ENCODE measurements at regions not wholly inside any gene's neighbourhood (a gene's known extent, or its start where the extent isn't known, plus 50 kb on each side); places are given as distances from the start of the nearest gene placed in this dataset.

DNA sequence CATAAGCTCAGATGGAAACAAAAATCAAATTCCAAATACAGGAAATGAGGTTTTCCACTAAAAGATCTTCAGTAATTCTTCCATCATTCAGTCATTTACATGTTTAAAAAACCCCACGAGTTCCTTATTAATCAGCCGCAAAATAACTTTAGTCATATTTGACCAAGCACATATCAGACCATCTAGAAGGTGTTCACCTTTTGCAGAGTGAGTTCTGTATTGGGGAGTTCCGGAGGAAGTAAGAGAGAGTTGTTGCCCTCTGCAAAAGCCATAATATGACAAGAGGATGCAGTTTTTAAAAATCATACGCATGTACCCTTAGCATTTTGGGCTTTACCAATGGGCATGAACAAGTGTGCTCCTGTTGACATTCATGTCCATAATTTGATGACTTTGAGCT, 61.6 kb downstream of the CCR1 start:
- no peak for DNase-seq

DNA sequence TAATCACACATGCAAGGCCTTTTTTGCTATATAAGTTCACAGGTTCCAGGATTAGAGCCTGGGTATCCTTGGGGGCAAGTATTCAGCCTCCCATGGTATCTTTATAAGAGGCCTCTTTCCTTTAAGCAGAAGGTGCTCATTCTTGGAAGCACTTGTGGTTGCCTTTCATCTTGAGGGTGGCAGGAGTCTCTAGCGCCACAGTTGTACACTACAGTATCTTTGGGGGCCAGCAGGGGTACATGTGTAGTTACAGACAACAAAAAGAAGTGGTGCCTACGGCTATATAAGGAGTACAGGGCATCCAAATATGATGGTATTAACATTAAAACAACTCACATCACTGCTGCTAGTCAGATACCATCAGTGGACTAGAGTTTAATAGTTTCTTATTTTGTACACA, 62.1 kb downstream of the CCR1 start:
- DNase-seq: no peak

DNA sequence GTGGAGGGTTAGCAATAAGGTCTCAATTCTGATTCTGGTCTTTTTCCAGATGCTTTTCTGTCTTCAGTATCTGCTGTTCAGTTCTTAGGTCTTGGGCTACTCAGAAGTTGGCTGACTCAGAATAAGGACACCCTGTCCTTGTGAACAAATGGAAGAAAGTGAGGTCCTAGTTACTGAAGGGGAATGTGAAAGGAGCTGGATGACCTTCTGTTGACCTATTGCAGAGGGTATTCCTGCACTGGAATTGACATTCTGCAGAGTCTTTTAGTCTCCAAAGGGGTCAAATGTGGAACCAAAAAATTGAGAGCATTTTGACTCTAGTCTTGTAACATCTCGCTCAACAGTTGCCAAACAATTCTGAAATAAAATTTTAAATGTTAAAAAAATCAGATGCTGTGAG, 63.0 kb downstream of the CCR1 start:
- DNase-seq: no peak

DNA sequence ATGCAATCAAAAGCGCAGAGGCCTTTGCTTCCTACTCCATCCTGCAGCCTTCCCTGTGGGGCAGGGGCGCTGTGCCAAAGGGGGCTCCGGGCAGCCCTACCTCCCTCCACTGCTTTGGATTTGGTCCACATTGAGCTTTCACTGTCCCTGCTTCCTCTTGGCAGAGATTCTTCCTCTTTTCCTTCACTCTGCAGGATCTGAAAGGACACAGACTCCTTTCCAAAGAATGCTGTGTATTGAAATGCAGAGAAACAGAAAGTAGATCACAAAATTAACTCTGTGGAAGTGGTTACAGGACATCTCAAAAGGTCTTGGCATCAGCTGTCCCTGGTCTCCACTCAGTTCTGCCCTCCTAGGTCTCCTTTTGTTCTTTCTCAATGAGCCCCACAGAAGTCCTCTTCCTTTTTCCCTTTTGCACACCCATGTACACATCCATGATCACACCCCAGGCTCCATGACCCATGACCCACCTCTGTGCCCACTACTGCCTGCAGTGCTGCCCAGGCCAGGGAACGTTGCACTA, 64.1 kb downstream of the CCR1 start:
- no peak for DNase-seq

DNA sequence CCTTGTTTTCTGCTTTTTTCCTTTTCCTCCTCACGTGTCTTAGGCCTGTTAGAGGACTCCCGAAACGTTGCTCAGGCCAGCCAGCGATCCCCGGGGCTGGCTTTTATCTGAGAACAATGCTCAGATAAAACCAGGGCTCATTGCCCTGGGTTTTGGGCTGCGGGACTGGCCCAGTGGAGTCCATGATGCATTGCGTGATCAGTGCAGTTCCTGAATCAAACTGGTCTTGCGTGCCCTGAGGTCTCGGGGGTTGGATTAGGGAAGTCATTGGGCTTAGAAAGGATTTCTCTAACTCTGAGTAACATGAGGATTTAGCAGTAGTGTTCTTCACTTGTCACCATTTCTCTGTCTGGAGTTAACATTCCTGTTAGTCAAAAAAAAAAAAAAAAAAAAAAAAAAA, 66.3 kb downstream of the CCR1 start:
- DNase-seq: no peak

DNA sequence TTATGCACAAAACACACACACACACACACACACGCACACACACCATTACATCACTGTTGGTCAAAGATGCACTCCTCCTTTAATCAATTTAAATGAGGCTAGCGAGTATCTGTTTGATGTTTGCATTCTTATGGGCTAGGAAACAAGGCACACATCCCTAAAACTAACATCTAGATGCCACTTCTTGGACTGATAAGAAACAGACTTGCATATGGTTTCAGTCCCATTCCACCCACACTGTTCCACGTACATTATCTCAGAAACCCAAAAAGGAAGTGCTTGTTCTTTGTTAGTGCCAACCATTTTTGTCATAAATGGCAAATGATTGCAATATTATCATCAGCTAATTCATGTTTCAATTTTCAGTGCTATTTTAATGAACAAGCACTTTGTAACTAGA, 69.5 kb downstream of the CCR1 start:
- no peak for DNase-seq

DNA sequence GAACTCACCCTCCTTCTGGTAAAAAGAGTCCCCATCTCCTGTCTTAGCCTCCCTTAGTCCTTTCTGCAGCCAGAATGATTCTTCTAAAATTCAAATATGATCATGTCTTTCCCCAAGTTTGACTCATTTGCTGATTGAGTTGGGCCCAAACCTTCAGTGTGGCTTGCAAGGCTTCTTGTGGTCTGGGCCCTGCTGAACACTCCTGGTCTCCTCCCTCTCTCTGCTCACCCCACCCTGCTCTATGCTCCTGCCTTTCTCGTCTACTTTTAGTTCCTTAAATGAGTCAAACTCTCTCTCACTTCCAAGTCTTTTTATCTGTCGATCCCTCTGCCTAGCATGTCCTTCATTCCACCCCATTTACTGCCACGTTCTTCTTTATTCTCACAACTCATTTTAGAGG, 72.6 kb downstream of the CCR1 start:
- no peak for DNase-seq

DNA sequence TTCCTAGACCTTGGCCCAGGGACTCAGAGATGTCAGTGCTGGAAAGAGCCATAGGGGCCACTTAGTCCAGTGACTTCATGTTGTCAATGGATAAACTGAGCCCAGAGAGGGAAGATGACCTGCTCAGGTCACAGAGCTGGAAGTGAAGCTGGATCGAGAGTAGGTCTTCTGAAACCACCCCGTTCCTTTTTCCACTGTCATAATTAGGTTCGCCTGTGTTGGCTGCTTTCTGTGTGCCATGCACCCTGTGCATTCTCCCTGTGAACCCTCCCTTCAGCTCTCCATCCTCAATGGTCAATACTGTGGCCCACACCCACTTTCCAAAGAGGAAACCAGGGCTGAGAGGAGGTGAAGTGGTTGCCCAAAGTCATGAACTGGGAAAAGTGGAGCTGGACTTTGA, 74.8 kb downstream of the CCR1 start:
- DNase-seq: no peak

DNA sequence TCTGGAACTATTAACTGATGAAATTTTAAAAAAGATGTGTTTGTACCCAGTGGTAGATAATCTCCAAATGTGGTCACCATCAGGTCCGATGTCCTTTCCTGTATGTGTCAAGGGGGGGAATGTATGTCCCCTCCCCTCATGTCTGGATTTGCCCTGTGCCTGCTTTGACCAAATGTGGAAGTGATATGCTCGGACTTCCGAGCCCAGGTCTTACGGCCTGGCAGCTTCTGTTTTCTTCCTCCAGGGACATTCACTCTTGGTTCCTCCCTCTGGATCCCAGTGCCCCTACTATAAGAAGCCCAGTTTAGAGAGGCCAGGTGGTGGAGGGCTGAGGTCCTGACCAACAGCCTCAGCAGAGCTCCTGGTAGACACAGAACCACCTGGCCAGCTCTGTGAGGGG, 75.5 kb downstream of the CCR1 start:
- no peak for DNase-seq

DNA sequence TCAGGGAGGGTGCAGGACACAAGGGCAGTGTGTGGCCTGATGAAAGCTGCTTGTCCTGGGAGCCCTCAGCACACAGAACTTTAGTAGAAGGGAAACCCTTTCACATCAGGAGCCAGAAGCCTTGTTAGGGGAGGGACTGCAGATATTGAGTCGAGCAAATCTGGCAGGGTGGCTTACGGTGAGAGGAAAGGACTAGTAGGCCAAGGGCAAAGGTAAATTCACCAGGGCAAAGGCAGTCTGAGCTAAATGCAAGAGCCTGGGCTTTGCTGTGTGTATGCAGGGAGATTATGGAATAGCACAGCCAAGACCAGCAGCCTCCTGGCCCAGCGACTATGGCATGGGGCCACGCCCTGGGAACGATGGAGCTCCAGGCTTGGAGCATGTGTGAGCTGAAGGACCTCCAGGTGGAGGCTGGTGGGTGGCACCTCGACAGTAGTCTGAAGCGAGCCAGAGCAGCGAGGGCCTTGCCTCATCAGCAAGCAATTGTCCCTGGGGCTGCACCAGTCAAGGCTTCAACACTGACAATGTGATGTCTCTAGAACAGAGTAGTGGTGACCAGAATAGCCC, 76.1 kb downstream of the CCR1 start:
- DNase-seq: no peak

DNA sequence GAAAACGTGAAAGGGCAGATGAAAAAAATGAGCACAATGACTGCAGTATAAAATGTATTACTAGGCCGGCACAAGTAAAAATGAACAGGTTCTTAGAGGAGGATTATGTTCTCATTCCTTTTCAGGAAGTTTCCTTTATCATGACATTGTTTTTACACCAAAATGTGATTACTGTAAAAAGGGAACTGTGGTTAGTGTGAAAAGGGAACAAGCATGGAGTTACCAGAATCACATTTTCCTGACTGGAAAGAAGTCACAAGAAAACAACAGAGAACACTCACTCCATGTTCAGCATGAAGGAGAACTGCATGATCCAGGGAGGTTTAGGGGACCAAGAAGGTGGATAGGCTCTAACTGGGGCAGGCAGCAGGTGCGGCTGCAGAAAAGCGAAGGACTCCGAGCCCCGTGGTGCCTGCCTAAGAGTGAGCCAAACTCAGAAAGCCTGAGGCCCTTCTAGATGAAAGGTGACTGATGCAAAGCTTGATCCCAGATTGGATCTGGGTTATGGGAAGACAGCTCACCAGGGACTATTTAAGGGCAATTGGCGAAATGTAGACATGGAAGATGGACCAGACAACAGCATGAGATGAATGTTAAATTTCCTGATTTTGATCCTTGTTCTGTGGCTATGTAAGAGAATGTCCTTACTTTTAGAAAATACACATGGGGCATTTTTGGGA, 77.3 kb downstream of the CCR1 start:
- DNase-seq: no peak

DNA sequence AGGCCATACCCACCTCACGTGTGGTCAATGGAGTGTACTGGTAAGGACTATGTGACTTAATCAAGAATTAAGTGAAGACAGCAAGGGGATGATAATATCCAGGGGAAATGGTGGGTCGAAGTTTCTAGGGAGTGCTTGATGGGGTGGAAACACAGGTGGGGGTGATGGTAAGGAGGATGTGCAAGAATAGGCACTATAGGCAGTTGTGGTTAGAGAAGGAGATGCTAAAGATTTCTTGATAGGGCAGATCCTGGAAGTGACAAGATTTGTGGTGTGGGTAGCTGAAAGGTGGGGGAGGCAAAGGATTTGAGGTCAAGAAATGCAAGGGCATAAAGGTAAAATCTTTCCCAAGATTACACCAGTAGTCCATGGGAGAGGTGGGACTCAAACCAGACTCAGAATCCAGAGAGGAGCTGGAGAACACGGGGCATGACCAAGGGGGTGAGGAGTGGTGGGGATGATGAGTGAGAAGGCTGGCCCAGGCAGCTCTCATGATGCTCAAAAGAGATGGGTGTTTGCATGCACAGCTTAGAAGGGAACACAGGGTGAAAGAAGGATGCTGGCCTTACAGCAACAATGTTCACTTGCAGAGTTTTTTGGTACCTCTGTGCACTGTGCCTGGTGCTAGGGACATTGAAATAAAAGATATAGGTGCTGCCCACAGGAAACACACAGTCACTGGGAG, 78.4 kb downstream of the CCR1 start:
- DNase-seq: no peak

DNA sequence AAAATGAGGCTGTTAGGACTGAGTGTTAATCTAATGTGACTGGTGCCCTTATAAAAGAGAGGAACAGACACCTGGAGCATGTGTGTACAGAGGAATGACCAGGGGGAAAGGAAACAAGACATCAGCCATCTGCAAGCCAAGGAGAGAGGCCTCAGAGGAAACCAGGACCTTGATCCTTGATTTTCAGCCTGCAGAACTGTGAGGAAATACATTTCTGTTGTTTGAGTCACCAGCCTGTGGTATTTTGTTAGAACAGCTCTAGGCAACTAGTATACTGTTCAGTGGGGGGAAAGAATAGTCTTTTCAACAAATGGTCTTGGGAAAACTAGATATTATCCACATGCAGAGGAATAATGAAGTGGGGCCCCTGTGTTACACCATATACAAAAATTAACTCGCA, 80.6 kb downstream of the CCR1 start:
- DNase-seq: no peak

DNA sequence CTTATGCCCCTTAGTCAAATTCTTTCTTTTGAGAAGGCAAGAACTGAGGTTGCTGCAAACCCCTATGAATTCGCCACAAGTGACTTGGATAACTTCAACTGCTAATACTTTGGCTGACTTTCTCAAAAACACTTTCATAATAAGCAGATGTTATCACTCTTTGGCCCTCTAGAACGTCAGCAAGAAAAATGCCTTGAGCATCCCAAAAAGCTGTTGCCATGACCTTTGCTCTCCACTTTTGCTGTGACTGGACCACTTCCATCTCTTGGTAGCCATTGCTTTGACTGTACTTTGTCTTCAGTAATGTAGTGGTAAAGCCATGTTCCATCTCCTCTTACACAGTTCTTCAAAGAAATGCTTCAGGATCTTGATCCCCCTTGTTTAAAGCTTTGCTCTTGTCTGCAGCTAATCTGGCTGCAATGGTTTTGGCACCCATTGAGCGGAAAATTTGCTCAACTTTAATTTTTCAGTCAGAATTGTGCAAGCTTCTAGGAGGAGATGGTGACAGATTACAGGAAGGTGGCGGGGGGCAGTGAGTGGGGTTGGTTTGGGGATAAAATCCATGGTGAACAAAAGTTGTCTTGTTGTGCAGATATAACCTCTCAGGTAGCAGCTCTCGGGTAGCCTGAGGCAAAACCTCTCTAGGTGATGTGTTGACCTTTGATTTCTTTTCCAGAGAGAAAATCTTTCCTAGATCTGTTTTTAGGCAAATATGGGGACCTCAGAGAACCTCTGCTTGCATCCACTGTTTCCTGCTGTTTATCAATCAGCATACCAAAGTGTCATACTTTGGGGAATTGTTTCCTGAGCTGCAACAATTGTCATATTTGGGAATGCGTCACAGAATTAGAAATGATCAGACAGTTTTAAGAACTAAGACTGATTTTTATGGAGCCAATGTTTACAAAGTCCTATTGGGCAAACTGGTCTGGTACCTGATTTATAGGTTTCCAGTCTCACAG, 83.6 kb downstream of the CCR1 start:
- no peak for DNase-seq

DNA sequence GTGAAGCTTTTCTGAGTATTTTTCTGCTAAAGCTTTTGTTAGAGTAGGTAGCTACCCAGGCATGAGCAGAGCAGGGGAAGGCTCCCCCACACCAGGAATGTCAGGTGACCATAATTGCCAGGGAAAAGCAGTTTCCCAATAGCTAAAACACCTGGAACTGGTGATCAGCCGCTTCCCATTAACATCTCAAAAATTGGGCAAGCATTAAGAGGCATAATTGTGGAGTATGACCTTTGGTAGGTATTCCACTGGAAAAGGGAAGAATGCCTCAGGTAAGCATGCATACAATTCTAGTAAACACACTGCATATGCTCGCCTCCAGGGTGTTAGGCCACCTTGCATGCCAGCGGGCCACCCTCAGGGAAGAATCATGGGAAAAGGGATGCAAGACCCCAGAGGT, 84.5 kb downstream of the CCR1 start:
- DNase-seq: no peak

DNA sequence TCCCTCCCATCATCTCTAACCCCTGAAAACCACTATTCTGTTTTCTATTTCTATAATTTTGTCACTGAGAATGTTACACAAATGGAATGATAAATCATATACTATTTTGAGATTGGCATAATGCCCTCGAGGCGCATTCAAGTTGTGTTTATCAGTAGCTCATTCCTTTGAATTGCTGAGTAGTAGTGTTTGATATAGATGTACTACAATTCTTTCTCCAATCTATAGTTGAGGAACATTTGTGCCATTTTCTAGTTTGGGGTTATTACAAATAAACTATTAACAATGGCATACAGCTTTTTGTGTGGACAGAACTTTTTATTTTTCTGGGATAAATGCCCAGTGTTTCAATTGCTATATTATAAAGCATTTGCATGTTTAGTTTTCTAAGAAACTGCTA, 86.0 kb downstream of the CCR1 start:
- no peak for DNase-seq

DNA sequence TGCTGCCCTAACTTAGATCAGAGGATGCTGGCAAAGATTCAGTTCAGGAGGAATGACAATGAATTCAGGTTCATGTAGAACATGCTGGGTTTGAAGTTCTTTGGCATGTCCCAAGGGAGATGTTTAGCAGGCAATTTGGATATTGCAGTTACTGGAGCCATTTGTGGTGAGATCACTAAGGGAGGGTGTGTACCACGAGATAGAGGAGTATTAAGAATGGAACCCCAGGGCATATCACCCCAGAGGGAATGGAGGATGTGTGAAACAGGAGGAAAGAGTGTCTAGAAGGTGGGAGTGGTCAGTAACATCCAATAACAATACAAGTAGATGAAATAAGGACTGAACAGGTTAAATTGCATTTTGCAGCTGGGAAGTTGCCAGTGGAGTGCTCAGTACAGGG, 87.1 kb downstream of the CCR1 start:
- no peak for DNase-seq

DNA sequence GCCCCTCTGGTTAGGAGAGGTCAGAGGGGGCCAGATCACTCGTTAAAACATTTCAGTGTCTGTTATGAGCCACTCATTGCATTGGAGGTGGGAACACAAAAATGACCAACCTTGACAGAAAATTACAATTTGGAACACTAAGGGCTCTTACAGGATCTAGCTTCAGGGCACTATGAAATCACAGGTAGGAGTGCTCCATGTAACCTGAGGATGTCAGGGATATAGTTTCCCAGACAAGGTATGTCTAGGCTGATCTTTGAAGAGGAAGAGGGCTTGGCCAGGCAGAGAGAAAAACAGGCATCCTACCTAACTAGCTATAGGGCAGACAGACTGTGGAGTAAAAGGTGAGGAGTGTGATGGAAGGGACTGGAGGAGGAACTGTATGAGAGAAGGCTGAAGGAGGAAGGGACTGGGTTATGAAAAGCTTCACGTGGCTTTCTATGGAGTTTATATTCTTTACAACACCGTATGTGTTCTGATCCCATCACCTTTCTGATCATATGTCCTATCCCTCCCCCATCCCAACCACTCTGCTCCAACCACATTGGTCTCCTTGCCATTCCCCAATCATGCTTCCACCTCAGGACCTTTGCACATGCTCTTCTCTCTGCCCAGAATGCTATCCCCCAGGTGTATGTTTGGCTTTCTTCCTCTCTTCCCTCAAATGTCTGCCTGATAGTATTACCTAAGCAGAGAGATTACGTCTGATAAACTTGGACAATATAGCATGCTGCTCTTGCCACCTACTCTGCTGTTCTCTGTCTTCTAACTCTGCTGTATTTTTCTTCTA, 88.2 kb downstream of the CCR1 start:
- DNase-seq: no peak

DNA sequence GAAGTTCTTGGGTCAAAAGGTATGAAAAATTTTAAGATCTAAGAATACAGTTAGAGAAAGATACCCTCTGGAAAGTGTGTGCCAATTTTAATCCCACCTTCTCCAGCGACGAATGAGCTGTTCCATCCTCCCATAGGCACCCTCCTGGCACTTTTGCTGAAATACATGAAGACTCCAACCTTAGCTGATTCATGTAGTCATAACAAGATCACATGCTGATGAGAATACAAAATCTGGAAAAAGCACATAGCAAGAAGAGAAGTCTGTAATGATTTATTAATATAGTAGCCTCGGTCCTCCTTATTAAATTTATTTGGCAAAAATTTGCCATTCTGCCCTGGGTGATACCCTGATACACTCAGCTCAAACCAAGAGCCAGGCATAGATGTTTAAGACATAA, 88.9 kb downstream of the CCR1 start:
- DNase-seq: no peak

DNA sequence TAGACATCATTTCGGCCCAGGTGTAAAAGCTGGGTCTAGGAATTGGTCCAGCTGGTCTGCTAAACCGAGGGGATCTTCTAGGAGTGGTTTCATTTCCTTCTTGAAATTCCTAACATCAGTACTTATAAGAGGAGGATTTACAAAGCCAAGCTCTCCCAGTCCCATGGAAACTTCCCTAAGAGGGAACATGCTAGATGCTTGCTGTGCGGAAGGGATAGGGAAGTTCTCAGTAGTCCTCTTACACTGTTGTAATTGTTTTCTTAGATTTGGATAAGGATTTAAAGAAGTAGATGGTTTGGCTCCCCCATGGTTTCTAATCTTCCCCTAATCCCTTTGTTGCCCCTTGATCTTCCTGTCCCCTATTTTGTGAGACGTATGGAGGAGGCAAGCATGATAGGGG, 89.7 kb upstream of the XCR1 start:
- no peak for DNase-seq

DNA sequence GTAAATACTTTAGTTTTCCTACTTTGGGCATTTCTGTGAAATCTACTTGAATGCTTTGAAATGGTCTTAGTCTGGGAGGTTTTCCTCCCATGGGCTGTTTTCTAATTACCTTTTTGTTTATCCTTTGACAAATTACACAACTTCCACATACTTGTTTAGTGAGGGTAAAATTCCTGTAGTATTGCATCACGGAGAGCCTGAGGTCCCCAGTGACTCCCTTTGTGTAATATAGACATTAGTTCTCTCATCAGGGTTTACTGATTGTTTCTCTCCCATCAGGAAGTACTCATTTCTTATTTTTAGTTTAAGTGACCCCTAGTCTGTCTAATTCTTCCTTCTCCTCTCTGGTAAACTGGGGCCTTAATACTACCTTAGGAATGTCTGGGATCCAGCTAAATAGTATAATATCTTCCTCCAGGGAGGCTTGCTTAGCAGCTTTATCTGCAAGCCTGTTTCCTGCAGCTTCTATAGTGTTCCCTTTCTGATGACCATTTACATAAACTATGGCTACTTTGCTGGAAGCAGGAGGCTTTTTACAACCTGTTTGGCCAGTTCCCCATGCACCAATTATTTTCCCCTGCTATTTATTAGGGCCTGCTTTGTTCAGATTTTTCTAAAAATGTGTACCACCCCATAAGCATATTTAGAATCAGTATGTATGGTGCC, 87.2 kb upstream of the XCR1 start:
- DNase-seq: no peak

DNA sequence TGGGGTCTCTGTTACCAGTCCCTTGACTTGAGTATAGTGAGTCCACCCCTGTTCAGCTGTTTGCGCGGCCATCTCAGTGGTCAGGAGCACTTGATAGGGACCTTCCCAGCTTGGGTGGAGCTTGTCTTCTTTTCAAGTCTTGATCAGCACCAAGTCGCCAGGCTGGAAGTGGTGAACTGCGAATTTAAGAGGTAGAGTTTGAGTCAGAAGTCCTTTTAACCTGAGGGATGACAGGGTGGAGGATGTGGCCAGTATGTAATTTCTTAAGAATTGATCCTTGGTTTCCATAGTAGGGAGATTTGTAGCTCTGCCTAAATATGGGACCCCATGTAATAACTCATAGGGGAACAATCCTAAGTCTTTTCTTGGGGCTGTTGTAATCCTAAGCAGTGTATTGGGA, 86.3 kb upstream of the XCR1 start:
- no peak for DNase-seq

All from DMS79 treated with DMSO at 0.1 percent for 48 hours (cell line).